ENCODE measurements at regions not wholly inside any gene's neighbourhood (a gene's known extent, or its start where the extent isn't known, plus 50 kb on each side); places are given as distances from the start of the nearest gene placed in this dataset.
"Not testable (repeated sequence)": the region's sequence is repeated elsewhere in the genome, so short reads cannot be mapped to it uniquely, and the experiment has no call there.

- no peaks in the 10 kb centered on the region for H3K9me3 ChIP-seq (ENCODE audit: insufficient read depth, low read length)
- no peak overlapping the region for H3K9ac ChIP-seq (ENCODE audit: insufficient read length, low read depth)
- H3K4me1 ChIP-seq (ENCODE audit: insufficient read depth, insufficient read length): no peaks in the 10 kb centered on the region
- no peaks in the 10 kb centered on the region for H3K27me3 ChIP-seq (ENCODE audit: insufficient read depth, insufficient read length)
- H3K36me3 ChIP-seq (ENCODE audit: insufficient read depth, insufficient read length, low read length): no peaks in the 10 kb centered on the region
- TF ChIP-seq SUZ12 (IDR thresholded peaks at IDR 0.05; ENCODE audit: extremely low read depth, insufficient read depth, insufficient read length) (no peak), ZNF274 (IDR thresholded peaks at IDR 0.05; ENCODE audit: low read depth, low read length) (no peak), YY1 (IDR thresholded peaks at IDR 0.05; ENCODE audit: insufficient read depth, insufficient read length) (no peak)
- H3K4me3 ChIP-seq (ENCODE audit: insufficient read length, low read depth): no peak overlapping the region
- no peak for DNase-seq (ENCODE audit: low read depth, low spot score)
Measured at GRCh38 chr13:61500176-61500575, 84.5 kb upstream of the PCDH20 start.

GRCh38 chr13:61495648-61496047 lies 80.0 kb upstream of the PCDH20 start:
- TF ChIP-seq ZNF274 (IDR thresholded peaks at IDR 0.05; ENCODE audit: low read depth, low read length) (no peak), YY1 (IDR thresholded peaks at IDR 0.05; ENCODE audit: insufficient read depth, insufficient read length) (no peak), SUZ12 (IDR thresholded peaks at IDR 0.05; ENCODE audit: extremely low read depth, insufficient read depth, insufficient read length) (no peak)
- Histone ChIP-seq H3K27me3 (ENCODE audit: insufficient read depth, insufficient read length) (no peaks in the 10 kb centered on the region), H3K9ac (ENCODE audit: insufficient read length, low read depth) (no peak overlapping the region), H3K4me1 (ENCODE audit: insufficient read depth, insufficient read length) (no peaks in the 10 kb centered on the region), H3K36me3 (ENCODE audit: insufficient read depth, insufficient read length, low read length) (no peaks in the 10 kb centered on the region), H3K4me3 (ENCODE audit: insufficient read length, low read depth) (no peak overlapping the region), H3K9me3 (ENCODE audit: insufficient read depth, low read length) (no peaks in the 10 kb centered on the region)
- DNase-seq (ENCODE audit: low read depth, low spot score): no peak

GRCh38 chr13:61493556-61493955 lies 77.9 kb upstream of the PCDH20 start:
- H3K4me3 ChIP-seq (ENCODE audit: insufficient read length, low read depth); DNase-seq (ENCODE audit: low read depth, low spot score): not testable (repeated sequence)

GRCh38 chr13:61486496-61486895 lies 70.8 kb upstream of the PCDH20 start:
- DNase-seq (ENCODE audit: low read depth, low spot score): no peak
- H3K27me3 ChIP-seq (ENCODE audit: insufficient read depth, insufficient read length): no peaks in the 10 kb centered on the region

More at GRCh38 chr13:61493556-61493955, 77.9 kb upstream of the PCDH20 start:
- H3K27me3 ChIP-seq (ENCODE audit: insufficient read depth, insufficient read length); H3K36me3 ChIP-seq (ENCODE audit: insufficient read depth, insufficient read length, low read length); H3K4me1 ChIP-seq (ENCODE audit: insufficient read depth, insufficient read length); H3K9me3 ChIP-seq (ENCODE audit: insufficient read depth, low read length); H3K9ac ChIP-seq (ENCODE audit: insufficient read length, low read depth): not testable (repeated sequence)

GRCh38 chr13:61485128-61485765 lies 69.6 kb upstream of the PCDH20 start:
- Histone ChIP-seq H3K9ac (ENCODE audit: insufficient read length, low read depth) (no peak overlapping the region), H3K36me3 (ENCODE audit: insufficient read depth, insufficient read length, low read length) (no peaks in the 10 kb centered on the region), H3K4me1 (ENCODE audit: insufficient read depth, insufficient read length) (no peaks in the 10 kb centered on the region), H3K4me3 (ENCODE audit: insufficient read length, low read depth) (no peak overlapping the region), H3K27me3 (ENCODE audit: insufficient read depth, insufficient read length) (no peaks in the 10 kb centered on the region), H3K9me3 (ENCODE audit: insufficient read depth, low read length) (no peaks in the 10 kb centered on the region)
- TF ChIP-seq SUZ12 (IDR thresholded peaks at IDR 0.05; ENCODE audit: extremely low read depth, insufficient read depth, insufficient read length): no peak
- no peak for TF ChIP-seq ZNF274 (IDR thresholded peaks at IDR 0.05; ENCODE audit: low read depth, low read length)
- DNase-seq (ENCODE audit: low read depth, low spot score): no peak

More at GRCh38 chr13:61486496-61486895, 70.8 kb upstream of the PCDH20 start:
- no peaks in the 10 kb centered on the region for H3K4me1 ChIP-seq (ENCODE audit: insufficient read depth, insufficient read length)
- no peak overlapping the region for H3K9ac ChIP-seq (ENCODE audit: insufficient read length, low read depth)
- H3K36me3 ChIP-seq (ENCODE audit: insufficient read depth, insufficient read length, low read length): no peaks in the 10 kb centered on the region
- TF ChIP-seq ZNF274 (IDR thresholded peaks at IDR 0.05; ENCODE audit: low read depth, low read length): no peak
- TF ChIP-seq YY1 (IDR thresholded peaks at IDR 0.05; ENCODE audit: insufficient read depth, insufficient read length): no peak
- TF ChIP-seq SUZ12 (IDR thresholded peaks at IDR 0.05; ENCODE audit: extremely low read depth, insufficient read depth, insufficient read length): no peak
- H3K4me3 ChIP-seq (ENCODE audit: insufficient read length, low read depth): no peak overlapping the region
- H3K9me3 ChIP-seq (ENCODE audit: insufficient read depth, low read length): no peaks in the 10 kb centered on the region

GRCh38 chr13:61477619-61478018 lies 62.0 kb upstream of the PCDH20 start:
- no peak for DNase-seq (ENCODE audit: low read depth, low spot score)
- H3K4me3 ChIP-seq (ENCODE audit: insufficient read length, low read depth): no peak overlapping the region
- no peaks in the 10 kb centered on the region for H3K36me3 ChIP-seq (ENCODE audit: insufficient read depth, insufficient read length, low read length)
- no peaks in the 10 kb centered on the region for H3K27me3 ChIP-seq (ENCODE audit: insufficient read depth, insufficient read length)
- no peaks in the 10 kb centered on the region for H3K9me3 ChIP-seq (ENCODE audit: insufficient read depth, low read length)
- H3K4me1 ChIP-seq (ENCODE audit: insufficient read depth, insufficient read length): no peaks in the 10 kb centered on the region
- H3K9ac ChIP-seq (ENCODE audit: insufficient read length, low read depth): no peak overlapping the region
- TF ChIP-seq ZNF274 (IDR thresholded peaks at IDR 0.05; ENCODE audit: low read depth, low read length) (no peak), SUZ12 (IDR thresholded peaks at IDR 0.05; ENCODE audit: extremely low read depth, insufficient read depth, insufficient read length) (no peak), YY1 (IDR thresholded peaks at IDR 0.05; ENCODE audit: insufficient read depth, insufficient read length) (no peak)

- Histone ChIP-seq H3K9ac (ENCODE audit: insufficient read length, low read depth) (no peak overlapping the region), H3K4me1 (ENCODE audit: insufficient read depth, insufficient read length) (no peaks in the 10 kb centered on the region), H3K9me3 (ENCODE audit: insufficient read depth, low read length) (no peaks in the 10 kb centered on the region), H3K27me3 (ENCODE audit: insufficient read depth, insufficient read length) (no peaks in the 10 kb centered on the region), H3K36me3 (ENCODE audit: insufficient read depth, insufficient read length, low read length) (no peaks in the 10 kb centered on the region), H3K4me3 (ENCODE audit: insufficient read length, low read depth) (no peak overlapping the region)
- TF ChIP-seq SUZ12 (IDR thresholded peaks at IDR 0.05; ENCODE audit: extremely low read depth, insufficient read depth, insufficient read length) (no peak), YY1 (IDR thresholded peaks at IDR 0.05; ENCODE audit: insufficient read depth, insufficient read length) (no peak), ZNF274 (IDR thresholded peaks at IDR 0.05; ENCODE audit: low read depth, low read length) (no peak)
- no peak for DNase-seq (ENCODE audit: low read depth, low spot score)
Measured at GRCh38 chr13:61470786-61471185, 55.1 kb upstream of the PCDH20 start.
